Heart right ventricle (tissue), 16 donors: ENCODE measurements at regions not wholly inside any gene's neighbourhood (a gene's known extent, or its start where the extent isn't known, plus 50 kb on each side); places are given as distances from the start of the nearest gene placed in this dataset.

ENCODE experiments used
- ATAC-seq, 8 donors: fragments of 200-7000 bp; cut with Tn5 transposase; one replicate each; pipeline ENCODE4 v1.9.1; 2020; ENCODE audit warnings: mild to moderate bottlenecking in 8 of 8, moderate library complexity in 8 of 8, moderate number of reproducible peaks in 1 of 8
- DNase-seq, 2 donors: peaks; one replicate each; pipeline ENCODE4 v3.0.0-alpha.2; 2020
- H3K27ac ChIP-seq, 10 donors: fragments of 200-600 bp; sonication (generic) in 2 of 10; one replicate each; pipeline versions ENCODE4 v1.5.0 to v1.8.0; 2020 to 2022; ENCODE audit warnings: mild to moderate bottlenecking in 3 of 10
- H3K27me3 ChIP-seq, 7 donors: fragments of 200-600 bp; one replicate each; pipeline ENCODE4 v1.8.0; 2021 to 2022; ENCODE audit warnings: mild to moderate bottlenecking in 2 of 7
- H3K36me3 ChIP-seq, 9 donors: fragments of 200-600 bp; sonication (generic) in 1 of 9; one replicate each; pipeline versions ENCODE4 v1.5.0 to v1.8.0; 2020 to 2022; ENCODE audit warnings: mild to moderate bottlenecking in 2 of 9
- H3K4me1 ChIP-seq, 9 donors: fragments of 200-600 bp; sonication (generic) in 1 of 9; one replicate each; pipeline versions ENCODE4 v1.5.0 to v1.8.0; 2020 to 2022; ENCODE audit warnings: mild to moderate bottlenecking in 4 of 9
- H3K4me3 ChIP-seq, 10 donors: fragments of 200-600 bp; sonication (generic) in 2 of 10; one replicate each; pipeline versions ENCODE4 v1.5.0 to v1.8.0; 2020 to 2022; ENCODE audit warnings: mild to moderate bottlenecking in 7 of 10, moderate library complexity in 2 of 10
- H3K9me3 ChIP-seq, 11 donors: fragments of 200-600 bp in 10 of 11; sonication (generic) in 2 of 11; one replicate each; pipeline versions ENCODE4 v1.5.0 to v1.8.0; 2013 to 2022; ENCODE audit warnings: mild to moderate bottlenecking in 2 of 11, control low read depth in 1 of 11, moderate library complexity in 1 of 11
- CTCF ChIP-seq, 9 donors: fragments of 200-600 bp; sonication (generic) in 2 of 9; IDR thresholded peaks; one replicate each; pipeline versions ENCODE4 v1.5.0 to v1.8.0; 2021 to 2022; ENCODE audit warnings: antibody characterized with exemption in 9 of 9, mild to moderate bottlenecking in 5 of 9, moderate library complexity in 1 of 9
- WGBS, 2 donors: extraction: QIAGEN DNeasy Blood & Tissue Kit; methylation state at CpG; one replicate each; pipeline ENCODE4 v1.1.7; 2013; ENCODE audit warnings: inconsistent platforms in 1 of 2; 5-methylcytosine and 5-hydroxymethylcytosine counted together
- intact Hi-C, 10 donors: fragments of 100-400 bp; cut with DNase I; formaldehyde crosslinking; loops; one replicate each; pipeline versions ENCODE4 v1.11.1 to v1.14.2; 2022
- donor health status: Arrhythmogenic right ventricular cardiomyopathy.
- donor health status: ischemic (EF 13 %, LVEDD 7.1; RV severe dilation, severe dysfunction).
- donor health status: healthy with polysubstance abuse.
- donor health status: DM: no; HTN: yes; CAD: no.
- donor health status: DM: no; HTN: no; CAD: no.
- donor health status: ischemic (EF 25% LVEDD 6.9; RV normal size, moderate dysfunction).
- donor health status: ischemic (EF 25% LVEDD 5.7; RV mildly dilated, moderate dysfunction).
- donor health status: healthy.
- donor health status: DM: yes; HTN: yes; CAD: no.
- donor health status: Ischemic cardiomyopathy.
- donor health status: ischemic (EF 35%, LVEDD 5.7; RV mildly dilated, moderate dysfunction).
- donor health status: nonischemic (EF 11% LVEDD 7.7; RV severe dilation, severe dysfunction).
- donor health status: DM: yes; HTN: yes; CAD: no.
- donor health status: PGD.
- donor health status: ischemic (EF 29% LVEDD 5.4; RV normal size, mild dysfunction).
- donor health status: nonischemic (EF 23%, LVEDD 6.1; RV moderate dilation, normal function).

- no peak overlapping the region for H3K4me3 ChIP-seq
- intact Hi-C loops = loop anchor here in 5 of 10 donors (5.0 to 10.0 kb wide), 4 partner anchors 102 to 204 kb away; partner anchors contain the start of genes CLDN1 (in 4 of the 5) and CLDN16 (in 2 of the 5)
- peaks cover 0 to 13% (median 0%) of the 10 kb centered on the region in 11 donors for H3K9me3 ChIP-seq
- no peak overlapping the region for H3K27ac ChIP-seq
- no peak for TF ChIP-seq CTCF (IDR thresholded peaks at IDR 0.05)
- H3K4me1 ChIP-seq = peaks cover 0 to 6% (median 0%) of the 10 kb centered on the region in 9 donors
- H3K27me3 ChIP-seq = peaks cover 0 to 4% (median 0%) of the 10 kb centered on the region in 7 donors
- no peaks in the 10 kb centered on the region for H3K36me3 ChIP-seq
- ATAC-seq = no peak
- 87 to 90% methylated on average over 1 of the region's 1 CpG for WGBS, 2 donors
- DNase-seq = no peak
Observed at GRCh38 chr3:190220362-190220761, 99.7 kb upstream of the P3H2 start.

- peaks cover 0 to 26% (median 0%) of the 10 kb centered on the region in 11 donors for H3K9me3 ChIP-seq
- no peak for TF ChIP-seq CTCF (IDR thresholded peaks at IDR 0.05)
- 83 to 84% methylated on average over 3 of the region's 3 CpGs for WGBS, 2 donors
- no peak overlapping the region for H3K27ac ChIP-seq
- peaks cover 0 to 6% (median 0%) of the 10 kb centered on the region in 9 donors for H3K4me1 ChIP-seq
- H3K36me3 ChIP-seq = no peaks in the 10 kb centered on the region
- no peaks in the 10 kb centered on the region for H3K27me3 ChIP-seq
- intact Hi-C loops = no loop called here
- H3K4me3 ChIP-seq = no peak overlapping the region
- ATAC-seq = no peak
- no peak for DNase-seq
Observed at GRCh38 chr3:190217081-190217480, 96.4 kb upstream of the P3H2 start.

DNA sequence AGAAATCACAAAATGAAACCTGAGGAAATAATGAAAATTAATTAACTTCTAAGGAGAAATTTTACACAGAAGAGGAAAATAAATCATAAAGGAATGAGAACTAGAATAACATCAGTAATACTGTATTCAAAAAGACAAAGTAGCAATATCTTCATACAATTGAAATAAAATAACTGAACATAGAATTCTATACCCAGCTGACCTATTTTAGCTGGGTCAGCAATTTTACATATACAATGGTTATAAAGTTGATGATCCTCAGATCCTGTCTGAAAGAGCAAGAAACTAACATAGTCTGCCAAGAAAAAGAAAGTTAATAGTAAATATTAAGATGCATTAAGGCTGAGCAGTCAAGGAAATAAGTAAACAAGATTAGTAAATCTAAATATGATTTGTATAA lies 93.0 kb upstream of the P3H2 start:
- H3K36me3 ChIP-seq = no peaks in the 10 kb centered on the region
- intact Hi-C loops = no loop called here
- peaks cover 0 to 14% (median 0%) of the 10 kb centered on the region in 11 donors for H3K9me3 ChIP-seq
- H3K27me3 ChIP-seq = no peaks in the 10 kb centered on the region
- H3K27ac ChIP-seq = no peak overlapping the region
- no peak for TF ChIP-seq CTCF (IDR thresholded peaks at IDR 0.05)
- H3K4me1 ChIP-seq = peaks cover 0 to 6% (median 0%) of the 10 kb centered on the region in 9 donors
- ATAC-seq (no peak), DNase-seq (no peak)
- no peak overlapping the region for H3K4me3 ChIP-seq

- no peak overlapping the region for H3K4me3 ChIP-seq
- no peaks in the 10 kb centered on the region for H3K27me3 ChIP-seq
- no peak for TF ChIP-seq CTCF (IDR thresholded peaks at IDR 0.05)
- H3K4me1 ChIP-seq = no peaks in the 10 kb centered on the region
- DNase-seq = no peak
- 92 to 95% methylated on average over 1 of the region's 1 CpG for WGBS, 2 donors
- no peak overlapping the region for H3K27ac ChIP-seq
- ATAC-seq = no peak
- peaks cover 0 to 14% (median 0%) of the 10 kb centered on the region in 11 donors for H3K9me3 ChIP-seq
- intact Hi-C loops = no loop called here
- H3K36me3 ChIP-seq = no peaks in the 10 kb centered on the region
Observed at GRCh38 chr3:190210608-190211007, 89.9 kb upstream of the P3H2 start.
